SH-SY5Y (cell line): ENCODE measurements at regions not wholly inside any gene's neighbourhood (a gene's known extent, or its start where the extent isn't known, plus 50 kb on each side); places are given as distances from the start of the nearest gene placed in this dataset.

Experiments used
- GATA2 ChIP-seq: IDR thresholded peaks from 2 replicates; pipeline ENCODE4 v1.6.1; 2011; ENCODE audit warnings: mild to moderate bottlenecking, low read depth, low read length
- GATA3 ChIP-seq: IDR thresholded peaks from 2 replicates; pipeline ENCODE4 v1.6.1; 2011; ENCODE audit warnings: low read depth, mild to moderate bottlenecking, low read length, moderate library complexity

DNA sequence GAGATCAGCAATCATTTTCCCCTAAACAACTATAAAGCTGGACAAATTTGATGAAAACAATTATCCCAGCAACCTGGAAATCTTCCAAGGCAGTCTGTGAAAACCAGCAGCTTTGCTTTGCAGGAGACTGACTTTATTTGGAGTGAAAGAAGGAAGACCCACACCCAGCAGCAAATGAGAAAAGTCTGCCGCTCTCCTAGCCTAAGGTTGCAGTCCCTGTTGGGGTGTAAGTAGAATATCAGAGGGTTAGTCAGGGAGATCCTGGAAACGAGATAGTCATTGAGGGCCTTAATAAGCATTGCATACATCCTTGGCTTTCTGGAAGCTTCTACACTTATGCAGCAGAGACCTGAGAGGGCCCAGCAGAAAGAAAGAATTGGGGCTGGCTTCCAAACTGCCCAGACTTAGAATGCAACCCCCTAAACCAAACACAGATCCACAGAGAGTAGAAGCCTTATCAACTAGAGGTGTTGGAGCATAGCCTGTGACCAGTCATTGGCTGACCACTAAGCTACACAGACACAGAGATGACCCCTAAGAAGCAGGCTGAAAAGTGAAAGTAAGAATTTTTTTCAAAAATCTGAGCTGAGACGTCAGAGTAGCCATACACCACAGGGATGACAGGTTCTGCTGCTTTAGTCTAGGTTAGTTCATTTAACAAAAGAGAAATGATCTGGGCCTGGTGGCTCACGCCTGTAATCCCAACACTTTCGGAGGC is 98.3 kb downstream of the LYPLAL1 start:
- TF ChIP-seq GATA2: no peak; the same call in none of the 2 replicates
- no peak for TF ChIP-seq GATA3
